ENCODE measurements at regions not wholly inside any gene's neighbourhood (a gene's known extent, or its start where the extent isn't known, plus 50 kb on each side); places are given as distances from the start of the nearest gene placed in this dataset.

GRCh38 chr4:10302096-10302495 is 155.1 kb downstream of the ZNF518B start:
- H3K27ac ChIP-seq (ENCODE audit: low read length) = no peak overlapping the region
- H2AFZ ChIP-seq (ENCODE audit: low read depth, low read length) = no peak overlapping the region
- no peak overlapping the region for H3K9ac ChIP-seq (ENCODE audit: low read depth, low read length)
- H3K4me1 ChIP-seq (ENCODE audit: insufficient read depth, low read length) = no peaks in the 10 kb centered on the region
- H3K36me3 ChIP-seq (ENCODE audit: insufficient read depth, low read length) = no peaks in the 10 kb centered on the region
- H3K79me2 ChIP-seq (ENCODE audit: insufficient read depth, low read length) = no peaks in the 10 kb centered on the region
- ATAC-seq (ENCODE audit: insufficient read depth, low read depth) (no peak), DNase-seq (no peak)
- H3K4me3 ChIP-seq (ENCODE audit: low read depth in 1 of 2, low read length in 2 of 2) = no peak overlapping the region
- TF ChIP-seq CTCF (IDR thresholded peaks at IDR 0.05; ENCODE audit: borderline replicate concordance, extremely low read depth, low read length, poor library complexity, severe bottlenecking) (no peak), EZH2 (IDR thresholded peaks at IDR 0.05; ENCODE audit: borderline replicate concordance, low read depth, low read length, severe bottlenecking) (no peak)
- H3K27me3 ChIP-seq (ENCODE audit: insufficient read depth, low read length, poor library complexity) = no peaks in the 10 kb centered on the region
- H3K9me3 ChIP-seq (ENCODE audit: insufficient read depth, low read length, severe bottlenecking) = no peaks in the 10 kb centered on the region
- H4K20me1 ChIP-seq (ENCODE audit: insufficient read depth, low read length) = no peaks in the 10 kb centered on the region
- H3K4me2 ChIP-seq (ENCODE audit: insufficient read depth, low read length) = no peak overlapping the region

GRCh38 chr4:10299601-10300000 is 157.6 kb downstream of the ZNF518B start:
- Histone ChIP-seq H4K20me1 (ENCODE audit: insufficient read depth, low read length) (no peaks in the 10 kb centered on the region), H3K9me3 (ENCODE audit: insufficient read depth, low read length, severe bottlenecking) (no peaks in the 10 kb centered on the region), H3K79me2 (ENCODE audit: insufficient read depth, low read length) (no peaks in the 10 kb centered on the region), H3K4me2 (ENCODE audit: insufficient read depth, low read length) (no peak overlapping the region), H3K4me1 (ENCODE audit: insufficient read depth, low read length) (no peaks in the 10 kb centered on the region), H3K4me3 (ENCODE audit: low read depth in 1 of 2, low read length in 2 of 2) (no peak overlapping the region), H2AFZ (ENCODE audit: low read depth, low read length) (no peak overlapping the region), H3K27ac (ENCODE audit: low read length) (no peak overlapping the region), H3K27me3 (ENCODE audit: insufficient read depth, low read length, poor library complexity) (no peaks in the 10 kb centered on the region), H3K36me3 (ENCODE audit: insufficient read depth, low read length) (no peaks in the 10 kb centered on the region), H3K9ac (ENCODE audit: low read depth, low read length) (no peak overlapping the region)
- TF ChIP-seq CTCF (IDR thresholded peaks at IDR 0.05; ENCODE audit: borderline replicate concordance, extremely low read depth, low read length, poor library complexity, severe bottlenecking) (no peak), EZH2 (IDR thresholded peaks at IDR 0.05; ENCODE audit: borderline replicate concordance, low read depth, low read length, severe bottlenecking) (no peak)
- DNase-seq (no peak), ATAC-seq (ENCODE audit: insufficient read depth, low read depth) (no peak)

- H3K79me2 ChIP-seq (ENCODE audit: insufficient read depth, low read length) = no peaks in the 10 kb centered on the region
- DNase-seq = no peak
Observed at GRCh38 chr4:10298681-10299080, 158.5 kb downstream of the ZNF518B start.

More at GRCh38 chr4:10298681-10299080, 158.5 kb downstream of the ZNF518B start:
- Histone ChIP-seq H3K4me3 (ENCODE audit: low read depth in 1 of 2, low read length in 2 of 2) (no peak overlapping the region), H2AFZ (ENCODE audit: low read depth, low read length) (no peak overlapping the region), H3K4me2 (ENCODE audit: insufficient read depth, low read length) (no peak overlapping the region), H3K9me3 (ENCODE audit: insufficient read depth, low read length, severe bottlenecking) (no peaks in the 10 kb centered on the region), H3K9ac (ENCODE audit: low read depth, low read length) (no peak overlapping the region), H4K20me1 (ENCODE audit: insufficient read depth, low read length) (no peaks in the 10 kb centered on the region), H3K27me3 (ENCODE audit: insufficient read depth, low read length, poor library complexity) (no peaks in the 10 kb centered on the region), H3K36me3 (ENCODE audit: insufficient read depth, low read length) (no peaks in the 10 kb centered on the region), H3K27ac (ENCODE audit: low read length) (no peak overlapping the region), H3K4me1 (ENCODE audit: insufficient read depth, low read length) (no peaks in the 10 kb centered on the region)
- TF ChIP-seq CTCF (IDR thresholded peaks at IDR 0.05; ENCODE audit: borderline replicate concordance, extremely low read depth, low read length, poor library complexity, severe bottlenecking) = no peak
- TF ChIP-seq EZH2 (IDR thresholded peaks at IDR 0.05; ENCODE audit: borderline replicate concordance, low read depth, low read length, severe bottlenecking) = no peak
- ATAC-seq (ENCODE audit: insufficient read depth, low read depth) = no peak

All from DND-41 (cell line).